ENCODE measurements at regions not wholly inside any gene's neighbourhood (a gene's known extent, or its start where the extent isn't known, plus 50 kb on each side); places are given as distances from the start of the nearest gene placed in this dataset.

DNA sequence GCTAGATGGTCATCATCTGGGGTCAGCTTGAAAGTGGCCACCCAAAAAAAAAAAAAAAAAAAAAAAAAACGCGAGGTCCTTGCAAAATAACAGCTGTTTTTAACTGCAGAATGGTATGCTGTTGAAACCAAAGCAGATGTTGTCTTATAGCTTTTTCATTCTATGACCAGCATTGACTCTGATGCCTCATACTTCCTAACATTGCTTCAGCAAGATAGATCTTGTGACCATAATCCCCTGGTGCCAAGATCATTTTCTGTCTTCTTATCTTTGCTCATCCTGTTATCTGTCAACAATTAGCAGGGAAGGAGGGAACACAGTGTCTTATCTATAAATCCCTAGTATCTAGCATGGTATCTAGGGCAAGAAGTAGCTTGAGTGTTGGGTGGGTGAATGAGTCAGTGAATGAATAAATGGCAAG lies 181.5 kb downstream of the PLPP3 start:
- TF ChIP-seq, protein P1, sequence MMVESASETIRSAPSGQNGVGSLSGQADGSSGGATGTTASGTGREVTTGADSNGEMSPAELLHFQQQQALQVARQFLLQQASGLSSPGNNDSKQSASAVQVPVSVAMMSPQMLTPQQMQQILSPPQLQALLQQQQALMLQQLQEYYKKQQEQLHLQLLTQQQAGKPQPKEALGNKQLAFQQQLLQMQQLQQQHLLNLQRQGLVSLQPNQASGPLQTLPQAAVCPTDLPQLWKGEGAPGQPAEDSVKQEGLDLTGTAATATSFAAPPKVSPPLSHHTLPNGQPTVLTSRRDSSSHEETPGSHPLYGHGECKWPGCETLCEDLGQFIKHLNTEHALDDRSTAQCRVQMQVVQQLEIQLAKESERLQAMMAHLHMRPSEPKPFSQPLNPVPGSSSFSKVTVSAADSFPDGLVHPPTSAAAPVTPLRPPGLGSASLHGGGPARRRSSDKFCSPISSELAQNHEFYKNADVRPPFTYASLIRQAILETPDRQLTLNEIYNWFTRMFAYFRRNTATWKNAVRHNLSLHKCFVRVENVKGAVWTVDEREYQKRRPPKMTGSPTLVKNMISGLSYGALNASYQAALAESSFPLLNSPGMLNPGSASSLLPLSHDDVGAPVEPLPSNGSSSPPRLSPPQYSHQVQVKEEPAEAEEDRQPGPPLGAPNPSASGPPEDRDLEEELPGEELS (CRISPR knock-in tag; IDR thresholded peaks at IDR 0.05) = no peak
- TF ChIP-seq TEAD4 (CRISPR knock-in tag; IDR thresholded peaks at IDR 0.05) (no peak), IRF1 (CRISPR knock-in tag; IDR thresholded peaks at IDR 0.05) (no peak), ESRRA (CRISPR knock-in tag; IDR thresholded peaks at IDR 0.05; ENCODE audit: borderline replicate concordance) (no peak), ZNF219 (CRISPR knock-in tag; IDR thresholded peaks at IDR 0.05; ENCODE audit: borderline replicate concordance) (no peak), ZNF416 (CRISPR knock-in tag; IDR thresholded peaks at IDR 0.05) (no peak)
- DNase-seq (ENCODE audit: low spot score) (no peak), ATAC-seq (no peak)
- no peak overlapping the region for H3K4me3 Mint-ChIP-seq
- ChIA-PET CTCF (interaction anchor here (0.6 kb wide), 1 partner anchor 106 kb away, joined by 3 read pairs; no protein-coding TSS in a partner anchor), POLR2A (no interaction called here)
- 0 out of 2 replicates have a peak, but pooled peaks cover 4% of the 10 kb centered on the region for H3K9me3 Mint-ChIP-seq
- no peaks in the 10 kb centered on the region; the same call in 1 of the 2 replicates for H3K27me3 Mint-ChIP-seq (ENCODE audit: low read depth)
- peaks cover 5% of the 10 kb centered on the region; the same call in 1 of the 2 replicates for H3K4me1 Mint-ChIP-seq
- no peaks in the 10 kb centered on the region for H3K36me3 Mint-ChIP-seq
- no peak overlapping the region for H3K27ac Mint-ChIP-seq

- TF ChIP-seq, protein P2, sequence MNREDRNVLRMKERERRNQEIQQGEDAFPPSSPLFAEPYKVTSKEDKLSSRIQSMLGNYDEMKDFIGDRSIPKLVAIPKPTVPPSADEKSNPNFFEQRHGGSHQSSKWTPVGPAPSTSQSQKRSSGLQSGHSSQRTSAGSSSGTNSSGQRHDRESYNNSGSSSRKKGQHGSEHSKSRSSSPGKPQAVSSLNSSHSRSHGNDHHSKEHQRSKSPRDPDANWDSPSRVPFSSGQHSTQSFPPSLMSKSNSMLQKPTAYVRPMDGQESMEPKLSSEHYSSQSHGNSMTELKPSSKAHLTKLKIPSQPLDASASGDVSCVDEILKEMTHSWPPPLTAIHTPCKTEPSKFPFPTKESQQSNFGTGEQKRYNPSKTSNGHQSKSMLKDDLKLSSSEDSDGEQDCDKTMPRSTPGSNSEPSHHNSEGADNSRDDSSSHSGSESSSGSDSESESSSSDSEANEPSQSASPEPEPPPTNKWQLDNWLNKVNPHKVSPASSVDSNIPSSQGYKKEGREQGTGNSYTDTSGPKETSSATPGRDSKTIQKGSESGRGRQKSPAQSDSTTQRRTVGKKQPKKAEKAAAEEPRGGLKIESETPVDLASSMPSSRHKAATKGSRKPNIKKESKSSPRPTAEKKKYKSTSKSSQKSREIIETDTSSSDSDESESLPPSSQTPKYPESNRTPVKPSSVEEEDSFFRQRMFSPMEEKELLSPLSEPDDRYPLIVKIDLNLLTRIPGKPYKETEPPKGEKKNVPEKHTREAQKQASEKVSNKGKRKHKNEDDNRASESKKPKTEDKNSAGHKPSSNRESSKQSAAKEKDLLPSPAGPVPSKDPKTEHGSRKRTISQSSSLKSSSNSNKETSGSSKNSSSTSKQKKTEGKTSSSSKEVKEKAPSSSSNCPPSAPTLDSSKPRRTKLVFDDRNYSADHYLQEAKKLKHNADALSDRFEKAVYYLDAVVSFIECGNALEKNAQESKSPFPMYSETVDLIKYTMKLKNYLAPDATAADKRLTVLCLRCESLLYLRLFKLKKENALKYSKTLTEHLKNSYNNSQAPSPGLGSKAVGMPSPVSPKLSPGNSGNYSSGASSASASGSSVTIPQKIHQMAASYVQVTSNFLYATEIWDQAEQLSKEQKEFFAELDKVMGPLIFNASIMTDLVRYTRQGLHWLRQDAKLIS (CRISPR knock-in tag; IDR thresholded peaks at IDR 0.05; ENCODE audit: borderline replicate concordance) = no peak
- TF ChIP-seq, protein P3, sequence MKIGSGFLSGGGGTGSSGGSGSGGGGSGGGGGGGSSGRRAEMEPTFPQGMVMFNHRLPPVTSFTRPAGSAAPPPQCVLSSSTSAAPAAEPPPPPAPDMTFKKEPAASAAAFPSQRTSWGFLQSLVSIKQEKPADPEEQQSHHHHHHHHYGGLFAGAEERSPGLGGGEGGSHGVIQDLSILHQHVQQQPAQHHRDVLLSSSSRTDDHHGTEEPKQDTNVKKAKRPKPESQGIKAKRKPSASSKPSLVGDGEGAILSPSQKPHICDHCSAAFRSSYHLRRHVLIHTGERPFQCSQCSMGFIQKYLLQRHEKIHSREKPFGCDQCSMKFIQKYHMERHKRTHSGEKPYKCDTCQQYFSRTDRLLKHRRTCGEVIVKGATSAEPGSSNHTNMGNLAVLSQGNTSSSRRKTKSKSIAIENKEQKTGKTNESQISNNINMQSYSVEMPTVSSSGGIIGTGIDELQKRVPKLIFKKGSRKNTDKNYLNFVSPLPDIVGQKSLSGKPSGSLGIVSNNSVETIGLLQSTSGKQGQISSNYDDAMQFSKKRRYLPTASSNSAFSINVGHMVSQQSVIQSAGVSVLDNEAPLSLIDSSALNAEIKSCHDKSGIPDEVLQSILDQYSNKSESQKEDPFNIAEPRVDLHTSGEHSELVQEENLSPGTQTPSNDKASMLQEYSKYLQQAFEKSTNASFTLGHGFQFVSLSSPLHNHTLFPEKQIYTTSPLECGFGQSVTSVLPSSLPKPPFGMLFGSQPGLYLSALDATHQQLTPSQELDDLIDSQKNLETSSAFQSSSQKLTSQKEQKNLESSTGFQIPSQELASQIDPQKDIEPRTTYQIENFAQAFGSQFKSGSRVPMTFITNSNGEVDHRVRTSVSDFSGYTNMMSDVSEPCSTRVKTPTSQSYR (CRISPR knock-in tag; IDR thresholded peaks at IDR 0.05) = no peak
- TF ChIP-seq NR3C1 (CRISPR knock-in tag; conservative IDR thresholded peaks at IDR 0.05; ENCODE audit: low read depth) (no peak), TP53 (CRISPR knock-in tag; IDR thresholded peaks at IDR 0.05) (no peak), NR1H2 (CRISPR knock-in tag; IDR thresholded peaks at IDR 0.05) (no peak), AR (CRISPR knock-in tag; IDR thresholded peaks at IDR 0.05) (no peak), RELA (CRISPR knock-in tag; IDR thresholded peaks at IDR 0.05; ENCODE audit: borderline replicate concordance) (no peak), NFYB (CRISPR knock-in tag; conservative IDR thresholded peaks at IDR 0.05; ENCODE audit: low read depth) (no peak), SOX15 (CRISPR knock-in tag; IDR thresholded peaks at IDR 0.05) (no peak), JUN (CRISPR knock-in tag; IDR thresholded peaks at IDR 0.05) (no peak), GRHL2 (CRISPR knock-in tag; IDR thresholded peaks at IDR 0.05; ENCODE audit: insufficient replicate concordance, severe bottlenecking) (no peak), MLX (CRISPR knock-in tag; IDR thresholded peaks at IDR 0.05) (no peak), FOXP1 (CRISPR knock-in tag; IDR thresholded peaks at IDR 0.05; ENCODE audit: borderline replicate concordance) (no peak), ZNF416 (CRISPR knock-in tag; IDR thresholded peaks at IDR 0.05) (no peak)
- Mint-ChIP-seq H3K36me3 (no peaks in the 10 kb centered on the region), H3K9me3 (0 out of 2 replicates have a peak, but pooled peaks cover 4% of the 10 kb centered on the region), H3K27me3 (ENCODE audit: low read depth) (no peaks in the 10 kb centered on the region; the same call in 1 of the 2 replicates), H3K4me3 (no peak overlapping the region), H3K27ac (no peak overlapping the region), H3K4me1 (peaks cover 5% of the 10 kb centered on the region; the same call in 1 of the 2 replicates)
- ATAC-seq (no peak), DNase-seq (ENCODE audit: low spot score) (no peak)
- ChIA-PET POLR2A (no interaction called here), CTCF (no interaction called here)
These were observed 182.0 kb downstream of the PLPP3 start for GRCh38 chr1:56397409-56397808.
